Osteocyte (in vitro differentiated cells): ENCODE measurements at regions not wholly inside any gene's neighbourhood (a gene's known extent, or its start where the extent isn't known, plus 50 kb on each side); places are given as distances from the start of the nearest gene placed in this dataset.

Source experiments
- DNase-seq: peaks from one replicate; pipeline ENCODE4 v3.0.0; 2021; ENCODE audit warnings: mixed read lengths; ENCODE audit not compliant: unreplicated experiment; ENCODE audit errors: extremely low spot score
- H3K27ac Mint-ChIP-seq: one replicate; pipeline ENCODE4 v1.8.0; 2021; ENCODE audit warnings: mild to moderate bottlenecking, mixed read lengths; ENCODE audit not compliant: unreplicated experiment
- H3K27me3 Mint-ChIP-seq: one replicate; pipeline ENCODE4 v1.8.0; 2021; ENCODE audit warnings: mixed read lengths; ENCODE audit not compliant: unreplicated experiment
- H3K36me3 Mint-ChIP-seq: one replicate; pipeline ENCODE4 v1.8.0; 2021; ENCODE audit warnings: mixed read lengths; ENCODE audit not compliant: unreplicated experiment
- H3K4me1 Mint-ChIP-seq: one replicate; pipeline ENCODE4 v1.8.0; 2021; ENCODE audit warnings: mixed read lengths; ENCODE audit not compliant: unreplicated experiment
- H3K4me3 Mint-ChIP-seq: one replicate; pipeline ENCODE4 v1.8.0; 2021; ENCODE audit warnings: mild to moderate bottlenecking, moderate library complexity, mixed read lengths; ENCODE audit not compliant: unreplicated experiment
- H3K9me3 Mint-ChIP-seq: one replicate; pipeline ENCODE4 v1.8.0; 2021; ENCODE audit warnings: mixed read lengths; ENCODE audit not compliant: unreplicated experiment
- CTCF ChIP-seq: fragments of 200-600 bp; sonication (generic); IDR thresholded peaks from 2 replicates; pipeline ENCODE4 v1.5.0; 2021; ENCODE audit warnings: antibody characterized with exemption, mild to moderate bottlenecking, moderate library complexity

GRCh38 chr1:56359056-56359455 lies 220.3 kb downstream of the PLPP3 start:
- Mint-ChIP-seq H3K27ac (no peak overlapping the region), H3K4me3 (no peak overlapping the region), H3K36me3 (no peaks in the 10 kb centered on the region), H3K9me3 (no peaks in the 10 kb centered on the region), H3K27me3 (no peaks in the 10 kb centered on the region), H3K4me1 (peaks cover 21% of the 10 kb centered on the region)
- TF ChIP-seq CTCF: no peak
- no peak for DNase-seq

GRCh38 chr1:56357927-56358690 lies 221.3 kb downstream of the PLPP3 start:
- Mint-ChIP-seq H3K4me1 (peaks cover 13% of the 10 kb centered on the region), H3K9me3 (no peaks in the 10 kb centered on the region), H3K36me3 (no peaks in the 10 kb centered on the region), H3K4me3 (no peak overlapping the region), H3K27me3 (no peaks in the 10 kb centered on the region), H3K27ac (no peak overlapping the region)
- DNase-seq: no peak
- TF ChIP-seq CTCF: no peak

DNA sequence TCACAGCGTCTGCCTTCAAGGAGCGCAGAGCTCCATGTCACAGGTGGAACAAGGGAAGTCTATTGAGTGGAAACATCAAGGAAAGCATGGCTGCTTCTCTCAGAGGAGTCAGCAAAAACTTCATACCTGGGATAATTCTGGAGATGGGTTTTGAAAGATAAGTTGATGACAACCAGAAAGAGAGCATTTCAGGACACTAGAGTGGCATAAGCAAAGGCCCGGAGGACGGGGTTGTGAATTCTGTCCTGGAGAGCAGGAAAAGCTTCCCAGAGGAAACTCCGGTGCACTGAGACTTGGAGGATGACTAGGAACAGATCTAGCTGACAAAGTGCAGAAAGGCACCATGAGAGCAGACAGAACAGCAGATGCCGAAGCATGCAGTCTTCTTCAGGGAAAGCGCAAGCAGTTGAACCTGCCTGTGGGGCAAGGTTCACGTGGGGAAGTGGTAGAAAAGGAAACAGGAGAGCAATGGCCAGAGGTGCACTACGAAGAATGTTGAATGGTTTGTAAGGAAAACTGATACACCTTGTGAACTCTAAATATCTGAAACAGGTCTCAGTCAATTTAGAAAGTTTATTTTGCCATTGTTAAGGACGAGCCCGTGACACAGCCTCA lies 222.9 kb downstream of the PLPP3 start:
- no peaks in the 10 kb centered on the region for H3K27me3 Mint-ChIP-seq
- TF ChIP-seq CTCF: no peak
- no peak for DNase-seq
- no peak overlapping the region for H3K27ac Mint-ChIP-seq
- H3K4me1 Mint-ChIP-seq: peaks cover 2% of the 10 kb centered on the region
- H3K36me3 Mint-ChIP-seq: no peaks in the 10 kb centered on the region
- no peaks in the 10 kb centered on the region for H3K9me3 Mint-ChIP-seq
- no peak overlapping the region for H3K4me3 Mint-ChIP-seq

GRCh38 chr1:56355918-56356317 lies 223.4 kb downstream of the PLPP3 start:
- no peak for DNase-seq
- Mint-ChIP-seq H3K27me3 (no peaks in the 10 kb centered on the region), H3K4me1 (peaks cover 2% of the 10 kb centered on the region), H3K4me3 (no peak overlapping the region), H3K36me3 (no peaks in the 10 kb centered on the region), H3K27ac (no peak overlapping the region), H3K9me3 (no peaks in the 10 kb centered on the region)
- TF ChIP-seq CTCF: no peak

DNA sequence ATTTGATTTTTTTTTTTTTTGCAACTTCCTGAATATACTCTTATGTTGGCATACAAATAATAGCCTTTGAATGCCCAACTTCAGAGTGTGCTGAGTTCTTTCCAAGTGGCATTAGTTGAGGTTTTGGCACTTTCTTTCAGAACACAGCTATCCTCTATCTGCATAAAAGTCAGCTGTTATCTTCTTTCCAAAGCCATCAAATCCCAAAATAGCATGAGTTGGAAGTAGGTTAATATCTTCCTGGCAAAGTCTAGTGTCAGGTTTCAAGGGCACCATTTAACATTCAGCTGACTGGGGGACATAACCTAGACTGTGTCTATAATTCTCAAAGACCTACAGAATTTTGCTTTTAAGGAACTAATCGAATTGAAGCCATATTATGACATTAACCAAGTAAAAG lies 223.9 kb downstream of the PLPP3 start:
- H3K4me1 Mint-ChIP-seq: peaks cover 2% of the 10 kb centered on the region
- no peak overlapping the region for H3K27ac Mint-ChIP-seq
- TF ChIP-seq CTCF: no peak
- H3K27me3 Mint-ChIP-seq: no peaks in the 10 kb centered on the region
- no peak for DNase-seq
- H3K9me3 Mint-ChIP-seq: no peaks in the 10 kb centered on the region
- H3K4me3 Mint-ChIP-seq: no peak overlapping the region
- no peaks in the 10 kb centered on the region for H3K36me3 Mint-ChIP-seq
